ENCODE measurements at regions not wholly inside any gene's neighbourhood (a gene's known extent, or its start where the extent isn't known, plus 50 kb on each side); places are given as distances from the start of the nearest gene placed in this dataset.

- Histone ChIP-seq H3K4ac (ENCODE audit: low read depth, low read length) (no peak overlapping the region), H2BK5ac (ENCODE audit: low read depth, low read length, poor library complexity, severe bottlenecking) (no peak overlapping the region), H2AK9ac (replicated peaks; ENCODE audit: low read depth, low read length, poor library complexity) (no peak overlapping the region), H3K4me2 (ENCODE audit: low read depth, low read length) (no peak overlapping the region), H4K8ac (ENCODE audit: low read depth in 2 of 2, low read length in 2 of 2) (no peak overlapping the region), H3K9me1 (ENCODE audit: insufficient read depth, low read length) (no peaks in the 10 kb centered on the region), H3K14ac (replicated peaks; ENCODE audit: low read depth, low read length) (no peak overlapping the region), H4K20me1 (ENCODE audit: insufficient read depth, low read length) (no peaks in the 10 kb centered on the region), H3K79me1 (ENCODE audit: low read depth in 1 of 2, low read length in 2 of 2) (no peaks in the 10 kb centered on the region), H2AK5ac (ENCODE audit: low read depth, low read length) (no peak overlapping the region), H3K36me3 (ENCODE audit: control insufficient read depth, insufficient read depth, low read length) (no peaks in the 10 kb centered on the region), H2BK15ac (ENCODE audit: low read depth, low read length) (no peak overlapping the region), H2BK120ac (ENCODE audit: low read depth, low read length) (no peak overlapping the region), H3K9ac (ENCODE audit: low read depth, low read length) (no peak overlapping the region), H3K9me3 (ENCODE audit: control insufficient read depth, insufficient read depth, low read length) (no peaks in the 10 kb centered on the region), H3K23ac (ENCODE audit: low read depth, low read length) (no peak overlapping the region), H4K5ac (ENCODE audit: low read depth, low read length) (no peak overlapping the region), H3K4me1 (ENCODE audit: control insufficient read depth, insufficient read depth, low read length) (no peaks in the 10 kb centered on the region), H3K18ac (ENCODE audit: low read depth, low read length) (no peak overlapping the region), H2AFZ (replicated peaks; ENCODE audit: low read length, poor library complexity) (no peak overlapping the region), H3K27ac (ENCODE audit: insufficient read depth, low read length) (no peak overlapping the region), H3K4me3 (ENCODE audit: insufficient read depth, low read depth, low read length) (no peak overlapping the region), H3K27me3 (ENCODE audit: control insufficient read depth, insufficient read depth, low read length) (no peaks in the 10 kb centered on the region), H2BK20ac (ENCODE audit: low read depth, low read length) (no peak overlapping the region), H3K56ac (ENCODE audit: extremely low read depth, insufficient read depth, low read length) (no peak overlapping the region), H4K91ac (ENCODE audit: insufficient read depth, low read depth, low read length) (no peak overlapping the region)
- intact Hi-C loops (cut with micrococcal nuclease) (no loop called here), in situ Hi-C loops (cut with MboI; ENCODE audit: low sequenced_read_pairs) (no loop called here), dilution Hi-C loops (cut with HindIII; ENCODE audit: low sequenced_read_pairs, unreplicated experiment) (no loop called here)
- no CpG with 5 or more reads among the region's 2 CpGs for WGBS, 2 experiments (ENCODE audit: extremely low coverage in 2 of 2, insufficient read length in 1 of 2)
- CTCF ChIA-PET = interaction anchor here (0.6 kb wide), 1 partner anchor 759 kb away, joined by 3 read pairs; no protein-coding TSS in a partner anchor
- POLR2A ChIA-PET (ENCODE audit: unreplicated experiment) = no interaction called here
- DNase-seq (no peak), ATAC-seq (ENCODE audit: low read depth) (no peak)
- TF ChIP-seq MAZ (IDR thresholded peaks at IDR 0.05; ENCODE audit: borderline replicate concordance, low read depth, low read length) (no peak), CHD1 (IDR thresholded peaks at IDR 0.05; ENCODE audit: low read depth, low read length) (no peak), RCOR1 (IDR thresholded peaks at IDR 0.05; ENCODE audit: insufficient replicate concordance, low read length) (no peak), CTCF (conservative IDR thresholded peaks at IDR 0.05; ENCODE audit: low read depth, low read length) (no peak), ELK1 (IDR thresholded peaks at IDR 0.05; ENCODE audit: borderline replicate concordance, low read depth, low read length) (no peak), MAFK (IDR thresholded peaks at IDR 0.05; ENCODE audit: low read depth, low read length) (no peak), RFX5 (IDR thresholded peaks at IDR 0.05; ENCODE audit: low read depth, low read length) (no peak), MXI1 (IDR thresholded peaks at IDR 0.05; ENCODE audit: borderline replicate concordance, low read depth, low read length) (no peak), SMC3 (IDR thresholded peaks at IDR 0.05; ENCODE audit: low read depth, low read length) (no peak), FOS (IDR thresholded peaks at IDR 0.05; ENCODE audit: low read depth, low read length) (no peak), RAD21 (IDR thresholded peaks at IDR 0.05; ENCODE audit: low read length) (no peak), USF2 (IDR thresholded peaks at IDR 0.05; ENCODE audit: low read depth, low read length) (no peak), CEBPB (IDR thresholded peaks at IDR 0.05; ENCODE audit: low read depth, low read length) (no peak), NFE2L2 (IDR thresholded peaks at IDR 0.05; ENCODE audit: low read depth, low read length) (no peak), POLR2A (IDR thresholded peaks at IDR 0.05; ENCODE audit: low read depth, low read length) (no peak), BHLHE40 (IDR thresholded peaks at IDR 0.05; ENCODE audit: low read depth, low read length) (no peak)
- no TSS peak for BruUV-seq (replicated peaks)
These were observed 771.6 kb downstream of the EFNB2 start for GRCh38 chr13:105763851-105764250.

All from IMR-90 (cell line).